ENCODE measurements at regions not wholly inside any gene's neighbourhood (a gene's known extent, or its start where the extent isn't known, plus 50 kb on each side); places are given as distances from the start of the nearest gene placed in this dataset.

GRCh38 chr5:163730206-163730756 lies 224.9 kb downstream of the MAT2B start:
- WGBS (ENCODE audit: low lambda C conversion rate), result 5% methylated on average over 4 of the region's 5 CpGs
- no peaks in the 10 kb centered on the region for H3K36me3 ChIP-seq (replicated peaks in 1 of 2; ENCODE audit: control insufficient read depth in 1 of 2, insufficient read depth in 2 of 2, low read length in 2 of 2)
- TF ChIP-seq ZNF446 (CRISPR knock-in tag; IDR thresholded peaks at IDR 0.05), result no peak
- TF ChIP-seq SNAPC4 (CRISPR knock-in tag; IDR thresholded peaks at IDR 0.05), result no peak
- TF ChIP-seq HIVEP1 (CRISPR knock-in tag; IDR thresholded peaks at IDR 0.05), result no peak
- TF ChIP-seq STAG1 (CRISPR knock-in tag; IDR thresholded peaks at IDR 0.05), result no peak
- no peak for TF ChIP-seq ZNF224 (CRISPR knock-in tag; IDR thresholded peaks at IDR 0.05)
- no peak for TF ChIP-seq RNF2 (conservative IDR thresholded peaks at IDR 0.05; ENCODE audit: low read depth)
- TF ChIP-seq ARID2 (CRISPR knock-in tag; IDR thresholded peaks at IDR 0.05; ENCODE audit: borderline replicate concordance), result no peak
- no peak for TF ChIP-seq ZNF547 (CRISPR knock-in tag; IDR thresholded peaks at IDR 0.05)
- TF ChIP-seq ZSCAN31 (CRISPR knock-in tag; IDR thresholded peaks at IDR 0.05; ENCODE audit: low read depth), result no peak
- TF ChIP-seq FOXP1 (IDR thresholded peaks at IDR 0.05), result no peak
- TF ChIP-seq FOXP1 (CRISPR knock-in tag; IDR thresholded peaks at IDR 0.05), result no peak
- TF ChIP-seq ETV6 (CRISPR knock-in tag; conservative IDR thresholded peaks at IDR 0.05), result no peak
- ChIA-PET POLR2A (no interaction called here), CTCF (ENCODE audit: low intra/inter-chr PET ratio, low total read pairs) (no interaction called here)
- no peaks in the 10 kb centered on the region for H3K27me3 ChIP-seq (ENCODE audit: control insufficient read depth in 1 of 2, insufficient read depth in 2 of 2, low read length in 2 of 2)
- H3K9ac ChIP-seq (ENCODE audit: insufficient read depth, low read depth, low read length), result no peak overlapping the region
- no peak overlapping the region for H3K27ac ChIP-seq (ENCODE audit: extremely low read length, insufficient read depth, low read length)
- H4K20me1 ChIP-seq (ENCODE audit: insufficient read depth, low read length), result no peaks in the 10 kb centered on the region
- BruUV-seq (replicated peaks), result no TSS peak
- in situ Hi-C loops (cut with HindIII; ENCODE audit: extremely low pct_ligation_motif_present, low pct_unique_long_range_greater_than_20kb), result no loop called here
- DNase-seq (ENCODE audit: low spot score) (no peak), FAIRE-seq (no peak), ATAC-seq (no peak)
- H3K4me3 ChIP-seq (replicated peaks in 1 of 3; ENCODE audit: insufficient read depth in 1 of 3, low read depth in 2 of 3, low read length in 3 of 3), result no peak overlapping the region
- no peaks in the 10 kb centered on the region for H3K9me3 ChIP-seq (ENCODE audit: low read length)
- no peaks in the 10 kb centered on the region for H3K79me2 ChIP-seq (ENCODE audit: insufficient read depth, low read length)
- intact Hi-C loops (cut with micrococcal nuclease; ENCODE audit: unreplicated experiment), result no loop called here
- H2AFZ ChIP-seq (ENCODE audit: low read length), result no peak overlapping the region
- no peak overlapping the region for H3K4me2 ChIP-seq (ENCODE audit: low read depth, low read length)
- no peaks in the 10 kb centered on the region for H3K4me1 ChIP-seq (ENCODE audit: insufficient read depth, low read length)
